Endodermal cell (in vitro differentiated cells): ENCODE measurements at regions not wholly inside any gene's neighbourhood (a gene's known extent, or its start where the extent isn't known, plus 50 kb on each side); places are given as distances from the start of the nearest gene placed in this dataset.

ENCODE experiments used
- DNase-seq: peaks from one replicate; pipeline ENCODE4 v3.0.0-alpha.2; 2017
- H3K27ac ChIP-seq: 2 replicates; pipeline ENCODE4 v1.5.1; 2013; ENCODE audit warnings: mild to moderate bottlenecking, low read depth, low read length, moderate library complexity
- H3K27me3 ChIP-seq: 2 replicates; pipeline ENCODE4 v1.6.1; 2013; ENCODE audit warnings: mild to moderate bottlenecking, low read length, moderate library complexity; ENCODE audit not compliant: insufficient read depth, control insufficient read depth, poor library complexity, severe bottlenecking
- H3K36me3 ChIP-seq: 2 replicates; pipeline ENCODE4 v1.7.0; 2013; ENCODE audit warnings: mild to moderate bottlenecking, low read length, moderate library complexity; ENCODE audit not compliant: control insufficient read depth, insufficient read depth
- H3K4me1 ChIP-seq: one replicate; pipeline ENCODE4 v1.7.0; 2013; ENCODE audit warnings: low read length; ENCODE audit not compliant: control insufficient read depth, insufficient read depth
- H3K4me3 ChIP-seq: 2 replicates; pipeline ENCODE4 v1.5.1; 2013; ENCODE audit warnings: mild to moderate bottlenecking, low read length, moderate library complexity
- H3K9ac ChIP-seq: 2 replicates; pipeline ENCODE4 v1.6.1; 2013; ENCODE audit warnings: mild to moderate bottlenecking, low read length, moderate library complexity; ENCODE audit not compliant: poor library complexity, severe bottlenecking; ENCODE audit errors: extremely low read depth
- H3K9me3 ChIP-seq: 2 replicates; pipeline ENCODE4 v1.6.1; 2013; ENCODE audit warnings: mild to moderate bottlenecking, low read length, moderate library complexity; ENCODE audit not compliant: control insufficient read depth
- H3K27ac Mint-ChIP-seq: 2 replicates; pipeline ENCODE4 v1.8.0; 2020; ENCODE audit warnings: mixed read lengths
- H3K27me3 Mint-ChIP-seq: 2 replicates; pipeline ENCODE4 v1.8.0; 2021; ENCODE audit warnings: mild to moderate bottlenecking, mixed read lengths; ENCODE audit not compliant: insufficient read depth
- H3K36me3 Mint-ChIP-seq: 2 replicates; pipeline ENCODE4 v1.8.0; 2020; ENCODE audit warnings: low read depth, mixed read lengths
- H3K4me1 Mint-ChIP-seq: 2 replicates; pipeline ENCODE4 v1.8.0; 2020; ENCODE audit warnings: mixed read lengths
- H3K4me3 Mint-ChIP-seq: 2 replicates; pipeline ENCODE4 v1.8.0; 2020; ENCODE audit warnings: mild to moderate bottlenecking, moderate library complexity, mixed read lengths
- H3K9me3 Mint-ChIP-seq: 2 replicates; pipeline ENCODE4 v1.8.0; 2020; ENCODE audit warnings: mild to moderate bottlenecking, mixed read lengths
- WGBS, 2 experiments: methylation state at CpG; one replicate each; pipeline versions ENCODE4 v1.1.5 to v1.1.7; 2013; ENCODE audit warnings: missing lambda C conversion rate in 2 of 2, mixed read lengths in 1 of 2; ENCODE audit not compliant: insufficient coverage in 1 of 2, insufficient read length in 1 of 2; 5-methylcytosine and 5-hydroxymethylcytosine counted together
- TF ChIP-seq, protein P1 (sequence below): fragments of 200-600 bp; sonication (generic); conservative IDR thresholded peaks from 2 replicates; pipeline ENCODE4 v1.5.0; 2021; ENCODE audit warnings: antibody characterized with exemption, mild to moderate bottlenecking

DNA sequence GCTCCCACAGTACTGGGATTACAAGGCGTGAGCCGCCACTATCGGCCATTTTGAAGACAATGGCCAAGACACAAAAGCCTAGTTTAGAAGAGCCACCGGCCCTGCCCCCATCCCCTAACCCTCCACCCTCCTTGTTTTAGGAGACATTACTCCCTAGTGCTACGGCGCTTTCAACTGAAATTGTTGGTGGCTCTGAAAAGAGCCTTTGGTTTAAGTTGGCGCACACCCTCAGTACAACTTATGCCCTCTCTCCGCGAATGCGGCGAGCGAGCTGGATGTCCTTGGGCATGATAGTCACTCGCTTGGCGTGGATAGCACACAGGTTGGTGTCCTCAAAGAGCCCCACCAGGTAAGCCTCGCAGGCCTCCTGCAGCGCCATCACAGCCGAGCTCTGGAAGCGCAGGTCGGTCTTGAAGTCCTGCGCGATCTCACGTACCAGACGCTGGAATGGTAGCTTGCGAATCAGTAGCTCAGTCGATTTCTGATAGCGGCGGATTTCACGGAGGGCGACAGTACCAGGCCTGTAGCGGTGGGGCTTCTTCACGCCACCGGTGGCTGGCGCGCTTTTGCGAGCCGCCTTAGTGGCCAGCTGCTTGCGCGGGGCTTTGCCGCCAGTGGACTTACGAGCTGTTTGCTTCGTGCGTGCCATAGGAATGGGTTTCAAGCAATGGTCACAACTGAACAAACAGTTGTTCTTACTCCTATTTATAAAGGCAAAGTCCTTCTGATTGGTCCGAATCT, 114.9 kb upstream of the BTN3A2 start:
- peaks cover 14% of the 10 kb centered on the region for H3K27me3 Mint-ChIP-seq
- peak overlapping the region; percentile 97 for H3K9ac ChIP-seq
- 0 to 1% methylated on average over 28 to 42 of the region's 43 CpGs for WGBS, 2 experiments

DNA sequence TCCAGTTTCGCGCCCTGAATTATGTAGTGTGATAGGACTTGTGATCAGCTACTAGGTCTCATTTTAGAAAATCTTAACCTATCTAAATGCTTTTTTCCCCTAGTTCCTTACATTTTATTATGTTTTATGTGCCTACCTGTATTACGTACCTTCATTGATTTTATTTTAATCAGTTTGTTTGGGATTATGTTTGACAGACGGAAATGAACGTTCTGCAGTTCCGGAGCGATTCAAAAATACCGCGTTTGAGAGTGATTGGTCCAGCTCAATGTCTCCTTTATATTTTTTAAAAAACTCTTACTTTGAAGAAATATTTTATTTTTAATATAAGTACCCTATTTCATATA, 114.3 kb upstream of the BTN3A2 start:
- no peaks in the 10 kb centered on the region for H3K4me1 ChIP-seq
- H3K9me3 Mint-ChIP-seq = no peaks in the 10 kb centered on the region
- H3K27me3 ChIP-seq = peaks cover 4% of the 10 kb centered on the region
- peak overlapping the region; percentile 99 for H3K27ac Mint-ChIP-seq
- peaks cover 23% of the 10 kb centered on the region for H3K4me1 Mint-ChIP-seq
- H3K9ac ChIP-seq = peak overlapping the region; percentile 97
- H3K36me3 Mint-ChIP-seq = no peaks in the 10 kb centered on the region
- WGBS, 2 experiments = 0% methylated on average over 7 of the region's 9 CpGs; no CpG with 5 or more reads in 1 of the 2 experiments
- no peaks in the 10 kb centered on the region for H3K36me3 ChIP-seq
- H3K4me3 ChIP-seq = peak overlapping the region; percentile 99
- H3K4me3 Mint-ChIP-seq = peak overlapping the region; percentile 93
- H3K9me3 ChIP-seq = no peaks in the 10 kb centered on the region
- H3K27ac ChIP-seq = peak overlapping the region; percentile 89
- DNase-seq = no peak
- peaks cover 12% of the 10 kb centered on the region for H3K27me3 Mint-ChIP-seq
- TF ChIP-seq, protein P1, sequence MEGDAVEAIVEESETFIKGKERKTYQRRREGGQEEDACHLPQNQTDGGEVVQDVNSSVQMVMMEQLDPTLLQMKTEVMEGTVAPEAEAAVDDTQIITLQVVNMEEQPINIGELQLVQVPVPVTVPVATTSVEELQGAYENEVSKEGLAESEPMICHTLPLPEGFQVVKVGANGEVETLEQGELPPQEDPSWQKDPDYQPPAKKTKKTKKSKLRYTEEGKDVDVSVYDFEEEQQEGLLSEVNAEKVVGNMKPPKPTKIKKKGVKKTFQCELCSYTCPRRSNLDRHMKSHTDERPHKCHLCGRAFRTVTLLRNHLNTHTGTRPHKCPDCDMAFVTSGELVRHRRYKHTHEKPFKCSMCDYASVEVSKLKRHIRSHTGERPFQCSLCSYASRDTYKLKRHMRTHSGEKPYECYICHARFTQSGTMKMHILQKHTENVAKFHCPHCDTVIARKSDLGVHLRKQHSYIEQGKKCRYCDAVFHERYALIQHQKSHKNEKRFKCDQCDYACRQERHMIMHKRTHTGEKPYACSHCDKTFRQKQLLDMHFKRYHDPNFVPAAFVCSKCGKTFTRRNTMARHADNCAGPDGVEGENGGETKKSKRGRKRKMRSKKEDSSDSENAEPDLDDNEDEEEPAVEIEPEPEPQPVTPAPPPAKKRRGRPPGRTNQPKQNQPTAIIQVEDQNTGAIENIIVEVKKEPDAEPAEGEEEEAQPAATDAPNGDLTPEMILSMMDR = no peak

More for the DNA sequence above, 114.9 kb upstream of the BTN3A2 start:
- Mint-ChIP-seq H3K4me1 (peaks cover 24% of the 10 kb centered on the region), H3K36me3 (no peaks in the 10 kb centered on the region), H3K27ac (peak overlapping the region; percentile 99), H3K9me3 (no peaks in the 10 kb centered on the region), H3K4me3 (peak overlapping the region; percentile 93)
- Histone ChIP-seq H3K4me1 (no peaks in the 10 kb centered on the region), H3K27me3 (peaks cover 8% of the 10 kb centered on the region), H3K9me3 (no peaks in the 10 kb centered on the region), H3K27ac (peak overlapping the region; percentile 89), H3K36me3 (no peaks in the 10 kb centered on the region), H3K4me3 (peak overlapping the region; percentile 99)
- TF ChIP-seq, protein P1 = peak; percentile 51
- peak; percentile 90 for DNase-seq

DNA sequence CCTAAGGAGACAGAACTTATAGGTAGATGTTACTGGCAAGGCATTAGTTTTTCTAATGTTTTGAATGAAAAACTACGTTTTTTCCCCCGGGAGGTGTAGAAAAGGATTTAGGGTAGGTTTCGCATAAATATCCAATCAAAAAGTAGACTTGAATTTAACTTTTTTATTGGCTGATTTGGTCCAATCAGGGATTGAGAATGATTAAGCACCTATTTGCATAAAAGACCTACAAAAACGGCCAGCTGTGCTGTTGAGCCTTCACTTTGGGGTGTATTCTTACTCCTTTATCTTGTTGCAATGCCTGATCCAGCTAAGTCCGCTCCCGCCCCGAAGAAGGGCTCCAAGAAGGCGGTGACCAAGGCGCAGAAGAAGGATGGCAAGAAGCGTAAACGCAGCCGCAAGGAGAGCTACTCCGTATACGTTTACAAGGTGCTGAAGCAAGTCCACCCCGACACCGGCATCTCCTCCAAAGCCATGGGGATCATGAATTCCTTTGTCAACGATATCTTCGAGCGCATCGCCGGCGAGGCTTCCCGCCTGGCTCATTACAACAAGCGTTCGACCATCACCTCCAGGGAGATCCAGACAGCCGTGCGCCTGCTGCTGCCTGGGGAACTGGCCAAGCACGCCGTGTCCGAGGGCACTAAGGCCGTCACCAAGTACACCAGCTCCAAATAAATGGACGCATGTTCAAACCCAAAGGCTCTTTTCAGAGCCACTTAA, 113.5 kb upstream of the BTN3A2 start:
- Histone ChIP-seq H3K4me3 (peak overlapping the region; percentile 99), H3K4me1 (no peaks in the 10 kb centered on the region), H3K9ac (peak overlapping the region; percentile 97), H3K27ac (peak overlapping the region; percentile 87), H3K27me3 (no peaks in the 10 kb centered on the region), H3K9me3 (no peaks in the 10 kb centered on the region), H3K36me3 (no peaks in the 10 kb centered on the region)
- TF ChIP-seq, protein P1 = no peak
- peak; percentile 94 for DNase-seq
- Mint-ChIP-seq H3K4me1 (peaks cover 20% of the 10 kb centered on the region), H3K27ac (peak overlapping the region; percentile 98), H3K27me3 (peaks cover 6% of the 10 kb centered on the region), H3K4me3 (peak overlapping the region; percentile 93), H3K36me3 (no peaks in the 10 kb centered on the region), H3K9me3 (no peaks in the 10 kb centered on the region)
- WGBS, 2 experiments = 0% methylated on average over 13 to 32 of the region's 32 CpGs
